ENCODE measurements at regions not wholly inside any gene's neighbourhood (a gene's known extent, or its start where the extent isn't known, plus 50 kb on each side); places are given as distances from the start of the nearest gene placed in this dataset.

DNA sequence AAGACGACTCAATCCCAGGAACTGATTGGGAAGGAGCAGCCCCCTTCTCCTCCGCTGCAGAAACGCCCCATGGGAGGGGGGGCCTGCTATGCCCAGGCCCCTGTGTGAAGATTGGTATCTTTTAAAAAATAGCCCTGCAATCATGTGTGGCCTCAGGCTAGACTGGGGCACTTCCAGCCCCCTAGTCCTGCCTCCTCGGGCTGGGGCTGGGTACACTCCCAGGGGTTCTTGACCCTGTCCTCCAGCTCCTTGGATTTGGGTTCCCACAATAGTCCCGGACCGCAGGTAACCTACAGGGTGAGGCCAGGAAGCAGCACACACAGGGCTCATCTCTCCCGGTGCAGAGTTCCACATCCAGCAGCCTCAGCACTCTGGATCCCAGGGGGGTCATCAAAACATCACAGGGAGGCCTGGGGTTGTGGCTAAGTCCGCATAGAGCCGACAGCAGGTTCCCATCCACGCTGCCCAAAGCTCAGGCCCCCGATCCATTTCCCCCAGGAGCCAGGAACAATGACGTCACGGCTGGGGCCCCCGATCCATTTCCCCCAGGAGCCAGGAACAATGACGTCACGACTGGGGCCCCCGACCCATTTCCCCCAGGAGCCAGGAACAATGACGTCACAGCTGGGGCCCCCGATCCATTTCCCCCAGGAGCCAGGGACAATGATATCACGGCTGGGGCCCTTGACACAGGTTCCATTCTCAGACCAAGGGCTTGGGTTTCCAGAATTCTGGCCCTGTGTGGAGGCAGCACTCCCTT is 202.4 kb downstream of the IRF8 start:
- Histone ChIP-seq H3K4me3 (replicated peaks; ENCODE audit: insufficient read depth, low read length) (no peak overlapping the region), H3K27me3 (ENCODE audit: insufficient read depth, poor library complexity, severe bottlenecking) (no peaks in the 10 kb centered on the region), H3K27ac (replicated peaks) (no peak overlapping the region)
- DNase-seq (ENCODE audit: low read depth in 1 of 2, low spot score in 1 of 2): no peak
- TF ChIP-seq SPI1 (IDR thresholded peaks at IDR 0.05; ENCODE audit: borderline replicate concordance, low read depth): no peak
- TF ChIP-seq, protein P1, sequence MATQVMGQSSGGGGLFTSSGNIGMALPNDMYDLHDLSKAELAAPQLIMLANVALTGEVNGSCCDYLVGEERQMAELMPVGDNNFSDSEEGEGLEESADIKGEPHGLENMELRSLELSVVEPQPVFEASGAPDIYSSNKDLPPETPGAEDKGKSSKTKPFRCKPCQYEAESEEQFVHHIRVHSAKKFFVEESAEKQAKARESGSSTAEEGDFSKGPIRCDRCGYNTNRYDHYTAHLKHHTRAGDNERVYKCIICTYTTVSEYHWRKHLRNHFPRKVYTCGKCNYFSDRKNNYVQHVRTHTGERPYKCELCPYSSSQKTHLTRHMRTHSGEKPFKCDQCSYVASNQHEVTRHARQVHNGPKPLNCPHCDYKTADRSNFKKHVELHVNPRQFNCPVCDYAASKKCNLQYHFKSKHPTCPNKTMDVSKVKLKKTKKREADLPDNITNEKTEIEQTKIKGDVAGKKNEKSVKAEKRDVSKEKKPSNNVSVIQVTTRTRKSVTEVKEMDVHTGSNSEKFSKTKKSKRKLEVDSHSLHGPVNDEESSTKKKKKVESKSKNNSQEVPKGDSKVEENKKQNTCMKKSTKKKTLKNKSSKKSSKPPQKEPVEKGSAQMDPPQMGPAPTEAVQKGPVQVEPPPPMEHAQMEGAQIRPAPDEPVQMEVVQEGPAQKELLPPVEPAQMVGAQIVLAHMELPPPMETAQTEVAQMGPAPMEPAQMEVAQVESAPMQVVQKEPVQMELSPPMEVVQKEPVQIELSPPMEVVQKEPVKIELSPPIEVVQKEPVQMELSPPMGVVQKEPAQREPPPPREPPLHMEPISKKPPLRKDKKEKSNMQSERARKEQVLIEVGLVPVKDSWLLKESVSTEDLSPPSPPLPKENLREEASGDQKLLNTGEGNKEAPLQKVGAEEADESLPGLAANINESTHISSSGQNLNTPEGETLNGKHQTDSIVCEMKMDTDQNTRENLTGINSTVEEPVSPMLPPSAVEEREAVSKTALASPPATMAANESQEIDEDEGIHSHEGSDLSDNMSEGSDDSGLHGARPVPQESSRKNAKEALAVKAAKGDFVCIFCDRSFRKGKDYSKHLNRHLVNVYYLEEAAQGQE (IDR thresholded peaks at IDR 0.05; ENCODE audit: insufficient replicate concordance, low read depth): no peak
- no peak for TF ChIP-seq POLR2AphosphoS5 (IDR thresholded peaks at IDR 0.05; ENCODE audit: low read depth)
- TF ChIP-seq, protein P2, sequence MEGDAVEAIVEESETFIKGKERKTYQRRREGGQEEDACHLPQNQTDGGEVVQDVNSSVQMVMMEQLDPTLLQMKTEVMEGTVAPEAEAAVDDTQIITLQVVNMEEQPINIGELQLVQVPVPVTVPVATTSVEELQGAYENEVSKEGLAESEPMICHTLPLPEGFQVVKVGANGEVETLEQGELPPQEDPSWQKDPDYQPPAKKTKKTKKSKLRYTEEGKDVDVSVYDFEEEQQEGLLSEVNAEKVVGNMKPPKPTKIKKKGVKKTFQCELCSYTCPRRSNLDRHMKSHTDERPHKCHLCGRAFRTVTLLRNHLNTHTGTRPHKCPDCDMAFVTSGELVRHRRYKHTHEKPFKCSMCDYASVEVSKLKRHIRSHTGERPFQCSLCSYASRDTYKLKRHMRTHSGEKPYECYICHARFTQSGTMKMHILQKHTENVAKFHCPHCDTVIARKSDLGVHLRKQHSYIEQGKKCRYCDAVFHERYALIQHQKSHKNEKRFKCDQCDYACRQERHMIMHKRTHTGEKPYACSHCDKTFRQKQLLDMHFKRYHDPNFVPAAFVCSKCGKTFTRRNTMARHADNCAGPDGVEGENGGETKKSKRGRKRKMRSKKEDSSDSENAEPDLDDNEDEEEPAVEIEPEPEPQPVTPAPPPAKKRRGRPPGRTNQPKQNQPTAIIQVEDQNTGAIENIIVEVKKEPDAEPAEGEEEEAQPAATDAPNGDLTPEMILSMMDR (IDR thresholded peaks at IDR 0.05; ENCODE audit: insufficient read depth, low read length): no peak
- TF ChIP-seq GABPA (IDR thresholded peaks at IDR 0.05; ENCODE audit: low read depth): no peak

DNA sequence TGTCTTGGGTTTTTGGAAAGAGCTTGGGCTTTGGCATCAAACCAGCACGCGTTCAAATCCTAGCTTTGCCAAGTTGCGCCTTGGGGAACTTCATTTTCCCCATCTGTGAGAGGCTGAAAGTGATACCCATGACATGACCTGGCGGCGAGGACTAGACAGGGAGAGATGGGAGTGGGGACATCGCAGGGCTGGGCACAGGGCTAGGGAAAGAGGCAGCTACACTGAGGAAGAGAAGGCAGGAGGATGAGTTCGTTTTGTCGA is 202.9 kb downstream of the IRF8 start:
- DNase-seq (ENCODE audit: low read depth in 1 of 2, low spot score in 1 of 2): no peak
- Histone ChIP-seq H3K27ac (replicated peaks) (no peak overlapping the region), H3K4me3 (replicated peaks; ENCODE audit: insufficient read depth, low read length) (no peak overlapping the region), H3K27me3 (ENCODE audit: insufficient read depth, poor library complexity, severe bottlenecking) (no peaks in the 10 kb centered on the region)
- TF ChIP-seq, protein P2 (IDR thresholded peaks at IDR 0.05; ENCODE audit: insufficient read depth, low read length): no peak
- TF ChIP-seq POLR2AphosphoS5 (IDR thresholded peaks at IDR 0.05; ENCODE audit: low read depth): no peak
- TF ChIP-seq, protein P1 (IDR thresholded peaks at IDR 0.05; ENCODE audit: insufficient replicate concordance, low read depth): no peak
- no peak for TF ChIP-seq SPI1 (IDR thresholded peaks at IDR 0.05; ENCODE audit: borderline replicate concordance, low read depth)

DNA sequence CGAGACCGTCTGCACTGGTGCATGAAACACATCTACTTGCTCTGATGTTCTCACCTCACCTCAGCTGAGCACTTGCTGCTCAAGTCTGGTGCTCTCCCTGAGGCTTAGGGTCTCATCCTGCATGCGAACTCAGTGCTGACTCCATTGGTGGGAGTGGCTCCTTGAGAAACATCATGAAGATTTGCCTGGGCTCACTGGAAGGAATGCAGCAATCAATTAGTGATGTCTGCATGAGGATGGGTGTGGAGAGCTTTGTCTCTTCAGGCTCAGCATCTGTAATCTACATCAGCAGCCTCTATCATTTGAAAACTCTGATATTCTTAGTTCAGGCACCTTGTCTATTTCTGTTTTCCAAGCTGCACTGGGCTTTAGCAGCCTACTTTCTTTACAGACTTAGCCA is 204.4 kb downstream of the IRF8 start:
- H3K27me3 ChIP-seq (ENCODE audit: insufficient read depth, poor library complexity, severe bottlenecking): no peaks in the 10 kb centered on the region
- DNase-seq (ENCODE audit: low read depth in 1 of 2, low spot score in 1 of 2): no peak
- H3K4me3 ChIP-seq (replicated peaks; ENCODE audit: insufficient read depth, low read length): no peak overlapping the region
- TF ChIP-seq GABPA (IDR thresholded peaks at IDR 0.05; ENCODE audit: low read depth): no peak
- TF ChIP-seq SPI1 (IDR thresholded peaks at IDR 0.05; ENCODE audit: borderline replicate concordance, low read depth): no peak
- TF ChIP-seq, protein P1 (IDR thresholded peaks at IDR 0.05; ENCODE audit: insufficient replicate concordance, low read depth): no peak
- no peak overlapping the region for H3K27ac ChIP-seq (replicated peaks)

Data from HL-60 (cell line).